Prostate gland (tissue), 2 donors: ENCODE measurements at regions not wholly inside any gene's neighbourhood (a gene's known extent, or its start where the extent isn't known, plus 50 kb on each side); places are given as distances from the start of the nearest gene placed in this dataset.
"Not testable (repeated sequence)": the region's sequence is repeated elsewhere in the genome, so short reads cannot be mapped to it uniquely, and the experiment has no call there.

Experiments
- POLR2A ChIP-seq: fragments of 450-650 bp; IDR thresholded peaks from one replicate; pipeline ENCODE4 v1.6.1; 2016; ENCODE audit warnings: antibody characterized with exemption, mild to moderate bottlenecking
- POLR2AphosphoS5 ChIP-seq: sonication (generic); formaldehyde crosslinking; IDR thresholded peaks from one replicate; pipeline ENCODE4 v1.6.1; 2017; ENCODE audit warnings: antibody characterized with exemption
- TF ChIP-seq, protein P1 (sequence below), 4 experiments: fragments of 200-600 bp in 2 of 4; fragments of 450-650 bp in 2 of 4; sonication (generic) in 2 of 4; IDR thresholded peaks; 1 replicate in 3 of 4; 2 replicates in 1 of 4; pipeline ENCODE4 v1.5.1; 2016 to 2019; ENCODE audit warnings: antibody characterized with exemption in 4 of 4, mild to moderate bottlenecking in 2 of 4, moderate library complexity in 2 of 4

DNA sequence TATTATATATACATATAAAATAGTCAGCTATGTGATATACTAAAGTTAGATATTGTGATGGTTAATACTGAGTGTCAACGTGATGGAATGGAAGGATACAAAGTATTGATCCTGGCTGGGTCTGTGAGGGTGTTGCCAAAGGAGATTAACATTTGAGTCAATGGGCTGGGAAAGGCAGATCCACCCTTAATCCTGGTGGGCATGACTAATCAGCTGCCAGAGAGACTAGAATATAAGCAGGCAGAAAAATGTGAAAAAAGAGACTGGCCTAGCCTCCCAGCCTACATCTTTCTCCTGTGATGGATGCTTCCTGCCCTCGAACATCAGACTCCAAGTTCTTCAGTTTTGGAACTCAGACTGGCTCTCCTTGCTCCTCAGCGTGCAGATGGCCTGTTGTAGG lies 321.6 kb upstream of the NT5E start:
- TF ChIP-seq, protein P1, sequence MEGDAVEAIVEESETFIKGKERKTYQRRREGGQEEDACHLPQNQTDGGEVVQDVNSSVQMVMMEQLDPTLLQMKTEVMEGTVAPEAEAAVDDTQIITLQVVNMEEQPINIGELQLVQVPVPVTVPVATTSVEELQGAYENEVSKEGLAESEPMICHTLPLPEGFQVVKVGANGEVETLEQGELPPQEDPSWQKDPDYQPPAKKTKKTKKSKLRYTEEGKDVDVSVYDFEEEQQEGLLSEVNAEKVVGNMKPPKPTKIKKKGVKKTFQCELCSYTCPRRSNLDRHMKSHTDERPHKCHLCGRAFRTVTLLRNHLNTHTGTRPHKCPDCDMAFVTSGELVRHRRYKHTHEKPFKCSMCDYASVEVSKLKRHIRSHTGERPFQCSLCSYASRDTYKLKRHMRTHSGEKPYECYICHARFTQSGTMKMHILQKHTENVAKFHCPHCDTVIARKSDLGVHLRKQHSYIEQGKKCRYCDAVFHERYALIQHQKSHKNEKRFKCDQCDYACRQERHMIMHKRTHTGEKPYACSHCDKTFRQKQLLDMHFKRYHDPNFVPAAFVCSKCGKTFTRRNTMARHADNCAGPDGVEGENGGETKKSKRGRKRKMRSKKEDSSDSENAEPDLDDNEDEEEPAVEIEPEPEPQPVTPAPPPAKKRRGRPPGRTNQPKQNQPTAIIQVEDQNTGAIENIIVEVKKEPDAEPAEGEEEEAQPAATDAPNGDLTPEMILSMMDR (IDR thresholded peaks at IDR 0.05), result not testable (repeated sequence)
- TF ChIP-seq POLR2AphosphoS5, POLR2A: not testable (repeated sequence)
